ENCODE measurements at regions not wholly inside any gene's neighbourhood (a gene's known extent, or its start where the extent isn't known, plus 50 kb on each side); places are given as distances from the start of the nearest gene placed in this dataset.

DNA sequence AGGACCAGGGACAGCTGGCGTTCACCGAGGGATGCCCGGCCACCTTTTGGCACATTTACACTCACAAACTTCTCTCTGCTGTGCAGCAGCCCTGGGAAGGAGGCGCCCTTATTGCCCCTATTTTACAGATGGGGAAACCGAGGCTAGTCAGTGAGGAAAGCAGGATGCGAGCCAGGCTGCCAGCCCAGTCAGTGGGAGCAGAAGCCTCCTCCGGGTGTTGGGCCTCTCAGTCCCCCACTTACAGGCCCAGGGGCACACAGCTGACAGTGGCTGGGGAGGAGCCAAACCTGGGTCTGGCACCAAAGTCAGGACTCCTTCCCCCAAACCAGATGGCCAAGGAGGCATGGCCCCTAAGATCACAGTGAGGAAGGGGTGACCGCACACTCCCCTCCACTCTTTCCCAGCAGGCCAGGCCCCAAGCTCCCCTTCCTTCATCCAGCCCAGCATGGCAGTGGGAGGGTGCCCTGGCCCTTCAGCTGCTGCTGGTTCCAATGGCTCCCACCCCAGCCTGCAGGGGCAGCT, 121.4 kb upstream of the ANO1 start:
- TF ChIP-seq, protein P1, sequence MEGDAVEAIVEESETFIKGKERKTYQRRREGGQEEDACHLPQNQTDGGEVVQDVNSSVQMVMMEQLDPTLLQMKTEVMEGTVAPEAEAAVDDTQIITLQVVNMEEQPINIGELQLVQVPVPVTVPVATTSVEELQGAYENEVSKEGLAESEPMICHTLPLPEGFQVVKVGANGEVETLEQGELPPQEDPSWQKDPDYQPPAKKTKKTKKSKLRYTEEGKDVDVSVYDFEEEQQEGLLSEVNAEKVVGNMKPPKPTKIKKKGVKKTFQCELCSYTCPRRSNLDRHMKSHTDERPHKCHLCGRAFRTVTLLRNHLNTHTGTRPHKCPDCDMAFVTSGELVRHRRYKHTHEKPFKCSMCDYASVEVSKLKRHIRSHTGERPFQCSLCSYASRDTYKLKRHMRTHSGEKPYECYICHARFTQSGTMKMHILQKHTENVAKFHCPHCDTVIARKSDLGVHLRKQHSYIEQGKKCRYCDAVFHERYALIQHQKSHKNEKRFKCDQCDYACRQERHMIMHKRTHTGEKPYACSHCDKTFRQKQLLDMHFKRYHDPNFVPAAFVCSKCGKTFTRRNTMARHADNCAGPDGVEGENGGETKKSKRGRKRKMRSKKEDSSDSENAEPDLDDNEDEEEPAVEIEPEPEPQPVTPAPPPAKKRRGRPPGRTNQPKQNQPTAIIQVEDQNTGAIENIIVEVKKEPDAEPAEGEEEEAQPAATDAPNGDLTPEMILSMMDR (IDR thresholded peaks at IDR 0.05) = no peak
- TF ChIP-seq POLR2A (IDR thresholded peaks at IDR 0.05) = no peak
